SK-N-SH treated with all-trans-retinoic acid at 6 μM for 48 hours (cell line): ENCODE measurements at regions not wholly inside any gene's neighbourhood (a gene's known extent, or its start where the extent isn't known, plus 50 kb on each side); places are given as distances from the start of the nearest gene placed in this dataset.

Experiments
- ARNTL ChIP-seq: fragments of 450-650 bp; formaldehyde crosslinking; IDR thresholded peaks from 2 replicates; pipeline ENCODE4 v1.5.0; 2020; ENCODE audit warnings: low read depth, mild to moderate bottlenecking, moderate library complexity, borderline replicate concordance
- ESRRG ChIP-seq: fragments of 250-450 bp; sonication (Bioruptor Pico); IDR thresholded peaks from 2 replicates; pipeline ENCODE4 v1.6.1; 2021; ENCODE audit warnings: mild to moderate bottlenecking
- ISL1 ChIP-seq: fragments of 250-450 bp; sonication (Bioruptor Pico); IDR thresholded peaks from 2 replicates; pipeline ENCODE4 v2.1.2; 2022; ENCODE audit warnings: mild to moderate bottlenecking, moderate library complexity
- ZFP3 ChIP-seq: fragments of 250-450 bp; sonication (Bioruptor Pico); IDR thresholded peaks from 2 replicates; pipeline ENCODE4 v1.5.0; 2020; ENCODE audit warnings: mild to moderate bottlenecking, moderate library complexity
- ZFP30 ChIP-seq: fragments of 450-650 bp; formaldehyde crosslinking; IDR thresholded peaks from 2 replicates; pipeline ENCODE4 v1.5.0; 2022; ENCODE audit warnings: mild to moderate bottlenecking, moderate library complexity
- ZNF565 ChIP-seq: fragments of 450-650 bp; formaldehyde crosslinking; conservative IDR thresholded peaks from 2 replicates; pipeline ENCODE4 v1.5.0; 2020; ENCODE audit warnings: low read depth, mild to moderate bottlenecking, moderate library complexity
- ZNF8 ChIP-seq: fragments of 450-650 bp; formaldehyde crosslinking; IDR thresholded peaks from 2 replicates; pipeline ENCODE4 v1.5.0; 2020; ENCODE audit warnings: mild to moderate bottlenecking, moderate library complexity
- TF ChIP-seq, protein P1 (sequence below): fragments of 250-450 bp; sonication (Bioruptor Pico); IDR thresholded peaks from 2 replicates; pipeline ENCODE4 v1.8.0; 2020; ENCODE audit warnings: mild to moderate bottlenecking, moderate library complexity, borderline replicate concordance
- TF ChIP-seq, protein P2 (sequence below): fragments of 250-450 bp; sonication (Bioruptor Pico); IDR thresholded peaks from 2 replicates; pipeline ENCODE4 v1.5.1; 2021; ENCODE audit warnings: mild to moderate bottlenecking, moderate library complexity

DNA sequence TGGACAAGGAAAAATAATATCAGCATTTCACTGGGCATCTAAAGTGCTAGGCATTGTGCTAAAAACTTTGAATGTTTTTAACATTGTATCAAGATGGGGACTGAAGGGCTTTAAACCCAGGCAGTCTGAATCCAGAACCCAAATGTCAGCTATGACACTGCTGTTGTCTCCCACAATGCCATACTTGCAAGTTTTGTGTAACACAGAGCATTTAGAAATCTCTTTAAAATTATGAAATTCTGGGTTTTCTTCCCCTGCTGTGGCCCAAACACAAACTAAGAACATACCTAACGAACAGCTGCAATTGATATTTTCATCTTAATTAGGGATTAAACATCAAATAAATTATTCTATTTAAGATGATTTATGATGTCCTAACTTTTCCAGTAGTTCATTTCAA lies 66.8 kb upstream of the LSM6 start:
- TF ChIP-seq ZNF8 (CRISPR knock-in tag) (no peak), ZFP30 (no peak), ESRRG (CRISPR knock-in tag) (no peak), ZFP3 (CRISPR knock-in tag) (no peak), ZNF565 (no peak), ISL1 (CRISPR knock-in tag) (no peak), ARNTL (CRISPR knock-in tag) (no peak)
- TF ChIP-seq, protein P1, sequence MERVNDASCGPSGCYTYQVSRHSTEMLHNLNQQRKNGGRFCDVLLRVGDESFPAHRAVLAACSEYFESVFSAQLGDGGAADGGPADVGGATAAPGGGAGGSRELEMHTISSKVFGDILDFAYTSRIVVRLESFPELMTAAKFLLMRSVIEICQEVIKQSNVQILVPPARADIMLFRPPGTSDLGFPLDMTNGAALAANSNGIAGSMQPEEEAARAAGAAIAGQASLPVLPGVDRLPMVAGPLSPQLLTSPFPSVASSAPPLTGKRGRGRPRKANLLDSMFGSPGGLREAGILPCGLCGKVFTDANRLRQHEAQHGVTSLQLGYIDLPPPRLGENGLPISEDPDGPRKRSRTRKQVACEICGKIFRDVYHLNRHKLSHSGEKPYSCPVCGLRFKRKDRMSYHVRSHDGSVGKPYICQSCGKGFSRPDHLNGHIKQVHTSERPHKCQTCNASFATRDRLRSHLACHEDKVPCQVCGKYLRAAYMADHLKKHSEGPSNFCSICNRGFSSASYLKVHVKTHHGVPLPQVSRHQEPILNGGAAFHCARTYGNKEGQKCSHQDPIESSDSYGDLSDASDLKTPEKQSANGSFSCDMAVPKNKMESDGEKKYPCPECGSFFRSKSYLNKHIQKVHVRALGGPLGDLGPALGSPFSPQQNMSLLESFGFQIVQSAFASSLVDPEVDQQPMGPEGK = no peak
- TF ChIP-seq, protein P2, sequence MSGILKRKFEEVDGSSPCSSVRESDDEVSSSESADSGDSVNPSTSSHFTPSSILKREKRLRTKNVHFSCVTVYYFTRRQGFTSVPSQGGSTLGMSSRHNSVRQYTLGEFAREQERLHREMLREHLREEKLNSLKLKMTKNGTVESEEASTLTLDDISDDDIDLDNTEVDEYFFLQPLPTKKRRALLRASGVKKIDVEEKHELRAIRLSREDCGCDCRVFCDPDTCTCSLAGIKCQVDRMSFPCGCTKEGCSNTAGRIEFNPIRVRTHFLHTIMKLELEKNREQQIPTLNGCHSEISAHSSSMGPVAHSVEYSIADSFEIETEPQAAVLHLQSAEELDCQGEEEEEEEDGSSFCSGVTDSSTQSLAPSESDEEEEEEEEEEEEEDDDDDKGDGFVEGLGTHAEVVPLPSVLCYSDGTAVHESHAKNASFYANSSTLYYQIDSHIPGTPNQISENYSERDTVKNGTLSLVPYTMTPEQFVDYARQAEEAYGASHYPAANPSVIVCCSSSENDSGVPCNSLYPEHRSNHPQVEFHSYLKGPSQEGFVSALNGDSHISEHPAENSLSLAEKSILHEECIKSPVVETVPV (CRISPR knock-in tag) = no peak
